ENCODE measurements at regions not wholly inside any gene's neighbourhood (a gene's known extent, or its start where the extent isn't known, plus 50 kb on each side); places are given as distances from the start of the nearest gene placed in this dataset.
A peak's percentile ranks its signal among the peaks of the same experiment; 100 is the strongest.
"Not testable (repeated sequence)": the region's sequence is repeated elsewhere in the genome, so short reads cannot be mapped to it uniquely, and the experiment has no call there.

DNA sequence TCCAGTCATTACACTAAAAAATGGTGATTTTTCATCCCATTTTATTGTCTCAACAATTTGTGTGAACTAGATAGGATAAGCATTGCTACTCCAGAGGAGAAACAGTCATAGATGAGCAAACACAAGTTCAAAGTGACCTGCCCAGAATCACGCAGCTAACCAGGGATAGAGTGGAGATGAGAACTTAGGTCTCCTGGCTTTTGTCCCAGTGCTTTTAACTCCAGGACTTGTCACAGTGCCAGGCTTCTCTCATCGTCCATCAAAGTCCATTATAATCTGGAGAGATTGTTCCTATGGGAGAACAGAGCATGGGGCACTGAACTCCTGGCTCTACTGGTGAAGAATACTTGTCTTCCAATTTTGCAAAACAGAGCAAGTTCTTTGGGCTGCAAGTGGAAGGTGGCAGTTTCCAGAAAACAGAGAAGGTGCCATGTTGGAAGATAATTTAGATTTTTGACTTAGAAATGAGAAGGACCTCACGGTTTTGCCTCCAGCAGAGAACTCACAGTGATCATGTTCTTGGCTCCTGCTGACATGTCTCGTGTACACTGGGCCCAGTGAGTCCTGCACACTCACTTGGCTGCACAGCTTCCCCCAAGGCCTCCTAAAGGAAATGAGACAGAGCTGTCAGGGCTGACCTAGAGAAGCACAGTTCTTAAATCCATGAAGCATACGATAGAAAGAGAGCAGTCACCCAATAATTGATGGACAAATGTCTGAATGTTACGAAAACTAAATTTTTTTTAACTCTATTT, 322.9 kb upstream of the NRP1 start:
- no peak for DNase-seq (ENCODE audit: low read depth)

- DNase-seq (ENCODE audit: low read depth) = no peak
Measured at GRCh38 chr10:33655921-33656320, 321.5 kb upstream of the NRP1 start.

DNA sequence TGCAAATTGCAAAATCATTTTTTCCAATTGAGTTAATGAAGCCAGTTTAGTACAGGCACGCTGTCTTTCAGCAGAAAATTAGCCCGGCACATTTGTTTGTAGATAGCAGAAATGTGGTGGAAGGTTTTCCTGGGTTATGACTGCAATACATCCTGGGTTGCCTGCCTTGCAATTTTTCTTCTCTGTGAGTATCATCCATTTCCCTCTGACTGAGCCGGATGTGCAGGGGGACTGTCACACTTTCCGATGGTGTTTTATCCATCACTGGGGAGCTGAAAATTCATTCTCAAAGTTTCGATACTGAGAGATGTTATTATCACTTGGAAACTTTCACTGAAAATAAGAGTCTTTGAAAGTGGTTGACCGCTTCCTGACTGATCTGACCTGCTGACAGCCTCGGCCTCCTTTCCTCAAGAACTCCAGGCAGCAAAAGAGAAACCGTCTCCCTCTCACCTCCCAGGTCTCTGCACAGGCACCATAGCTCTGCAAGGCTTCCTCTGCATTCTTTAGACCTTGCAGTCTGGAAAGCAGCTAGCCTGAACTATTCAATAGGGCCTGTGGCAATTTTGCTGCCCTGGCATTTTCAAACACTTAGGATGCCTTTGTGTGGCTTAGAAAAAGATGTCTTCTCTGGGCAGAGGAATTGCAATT, 320.8 kb upstream of the NRP1 start:
- DNase-seq (ENCODE audit: low read depth) = no peak

DNA sequence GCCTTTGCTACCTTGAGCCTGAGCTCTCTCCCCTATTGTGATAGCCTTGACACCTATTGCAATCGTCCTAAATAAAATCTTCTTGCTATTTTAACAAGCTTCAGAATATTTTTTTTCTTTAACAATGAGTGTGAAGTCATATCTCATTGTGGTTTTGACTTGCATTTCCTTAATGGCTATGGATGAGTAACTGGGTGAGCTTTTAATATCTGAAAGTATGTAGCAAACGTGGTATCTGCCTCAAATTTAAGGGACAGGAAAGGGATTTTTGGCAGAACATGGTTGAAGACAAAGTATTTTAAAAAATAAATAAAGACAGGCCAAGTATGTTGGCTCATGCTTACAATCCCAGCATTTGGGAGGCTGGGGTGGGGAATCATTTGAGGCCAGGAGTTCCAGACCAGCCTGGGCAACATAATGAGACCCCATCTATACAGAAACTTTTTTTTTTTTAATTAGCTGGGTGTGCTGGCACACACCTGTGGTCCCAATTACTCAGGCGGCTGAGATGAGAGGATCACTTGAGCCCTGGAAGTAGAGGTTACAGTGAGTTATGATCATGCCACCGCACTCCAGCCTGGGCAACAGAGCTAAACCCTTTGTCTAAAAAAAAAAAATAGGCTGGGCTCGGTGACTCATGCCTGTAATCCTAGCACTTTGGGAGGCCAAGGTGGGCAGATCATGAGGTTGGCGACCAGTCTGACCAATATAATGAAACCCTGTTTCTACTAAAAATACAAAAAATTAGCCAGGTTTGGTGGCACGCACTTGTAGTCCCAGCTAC, 319.3 kb upstream of the NRP1 start:
- DNase-seq (ENCODE audit: low read depth) = no peak

DNA sequence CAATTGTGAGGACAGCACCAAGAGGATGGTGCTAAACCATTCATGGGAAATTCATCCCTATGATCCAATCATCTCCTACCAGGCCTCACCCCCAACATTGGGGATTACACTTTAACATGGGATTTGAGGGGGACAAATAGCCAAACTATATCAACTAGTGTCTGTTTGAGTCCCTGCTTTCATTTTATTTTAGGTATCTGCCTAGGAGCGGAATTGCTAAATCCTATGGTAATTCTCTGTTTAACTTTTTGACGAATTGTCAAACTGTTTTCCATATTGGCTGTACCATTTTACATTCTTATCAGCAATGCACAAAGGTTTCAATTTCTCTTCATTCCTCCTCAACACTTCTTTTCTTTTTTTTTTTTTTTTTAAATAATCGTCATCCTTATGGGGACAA, 318.4 kb upstream of the NRP1 start:
- no peak for DNase-seq (ENCODE audit: low read depth)

DNA sequence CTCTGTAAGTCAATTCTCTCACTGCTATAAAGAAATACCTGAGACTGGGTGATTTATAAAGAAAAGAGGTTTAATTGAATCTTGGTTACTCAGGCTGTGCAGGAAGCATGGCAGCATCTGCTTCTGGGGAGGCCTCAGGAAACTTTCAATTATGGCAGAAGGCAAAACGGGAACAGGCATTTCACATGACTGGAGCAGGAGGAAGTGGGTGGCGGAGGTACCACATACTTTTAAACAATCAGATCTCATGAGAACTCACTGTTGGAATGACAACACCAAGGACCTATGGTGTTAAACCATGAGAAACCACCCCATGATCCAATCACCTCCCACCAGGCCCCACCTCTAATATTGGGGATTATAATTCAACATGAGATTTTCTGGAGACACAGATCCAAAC, 315.7 kb upstream of the NRP1 start:
- not testable (repeated sequence) for DNase-seq (ENCODE audit: low read depth)

GRCh38 chr10:33643042-33643441, 308.6 kb upstream of the NRP1 start:
- no peak for DNase-seq (ENCODE audit: low read depth)

- DNase-seq (ENCODE audit: low read depth) = no peak
Measured at GRCh38 chr10:33638891-33639290, 304.4 kb upstream of the NRP1 start.

GRCh38 chr10:33638374-33638773, 303.9 kb upstream of the NRP1 start:
- DNase-seq (ENCODE audit: low read depth) = no peak

DNA sequence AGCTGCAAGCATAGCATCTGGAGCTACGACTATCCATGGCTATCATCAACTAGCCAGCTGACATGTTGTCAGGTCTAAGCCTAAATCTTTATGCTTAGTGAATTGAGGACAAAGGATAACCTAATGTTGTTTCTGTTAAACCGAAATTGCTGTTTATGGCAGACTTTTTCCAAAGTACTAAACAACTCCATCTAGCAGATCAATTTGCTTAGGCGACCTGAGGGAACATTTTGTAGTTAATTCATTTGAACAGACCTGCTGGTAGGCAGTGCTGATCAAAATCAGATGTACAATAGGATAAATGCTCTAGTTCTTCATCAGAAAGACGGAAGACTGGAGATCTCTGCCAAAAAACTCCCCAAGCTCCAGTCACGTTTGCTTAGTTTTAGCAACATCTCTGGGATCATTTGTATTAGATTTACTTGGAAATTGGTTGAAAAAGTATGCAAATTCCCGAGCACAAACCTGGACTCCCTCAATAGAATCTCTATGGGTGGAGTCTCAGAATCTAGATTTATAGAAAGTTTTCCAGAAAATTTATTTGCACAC, 301.6 kb upstream of the NRP1 start:
- DNase-seq (ENCODE audit: low read depth) = no peak

- DNase-seq (ENCODE audit: low read depth) = no peak
Measured at GRCh38 chr10:33632432-33632831, 298.0 kb upstream of the NRP1 start.

- no peak for DNase-seq (ENCODE audit: low read depth)
Measured at GRCh38 chr10:33631991-33632390, 297.5 kb upstream of the NRP1 start.

DNA sequence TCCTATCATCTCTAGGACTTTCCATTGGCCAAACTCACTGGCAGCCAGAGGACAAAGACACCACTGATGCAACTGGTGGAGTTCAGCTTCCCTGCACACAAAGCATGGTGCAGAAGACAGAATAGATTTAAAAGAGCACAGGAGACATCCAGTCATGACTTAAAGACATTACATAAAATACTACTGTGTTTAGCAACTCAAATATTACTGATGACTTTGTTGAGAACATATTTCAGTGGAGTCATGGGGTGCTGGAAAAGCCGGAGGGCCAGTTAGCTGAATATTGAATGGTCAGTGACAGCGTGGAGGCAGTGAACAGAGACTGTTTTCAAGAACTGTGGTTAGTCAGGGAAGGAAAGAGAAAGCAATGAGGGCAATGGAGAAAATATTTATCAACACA, 296.3 kb upstream of the NRP1 start:
- DNase-seq (ENCODE audit: low read depth) = no peak

DNA sequence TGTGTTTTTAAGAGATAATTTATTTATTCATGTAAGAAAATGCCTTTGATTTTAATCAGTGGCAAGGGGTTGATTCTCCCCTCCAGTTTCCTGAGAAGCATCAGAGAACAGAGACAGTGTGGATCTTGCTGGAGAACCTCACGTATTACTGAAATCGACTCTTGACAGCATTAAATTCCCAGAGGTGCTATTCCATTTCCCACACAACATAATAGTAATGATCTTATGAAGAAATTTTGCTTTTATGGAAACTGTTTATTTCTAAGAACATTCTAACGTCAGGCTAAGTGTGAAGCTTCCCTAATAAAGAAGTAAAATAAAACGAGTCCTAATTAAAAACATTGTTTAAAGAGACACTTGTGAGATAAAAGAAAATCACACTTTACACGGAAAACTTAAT, 293.1 kb upstream of the NRP1 start:
- no peak for DNase-seq (ENCODE audit: low read depth)

- DNase-seq (ENCODE audit: low read depth) = no peak
Measured at GRCh38 chr10:33626798-33627466, 292.5 kb upstream of the NRP1 start.

DNA sequence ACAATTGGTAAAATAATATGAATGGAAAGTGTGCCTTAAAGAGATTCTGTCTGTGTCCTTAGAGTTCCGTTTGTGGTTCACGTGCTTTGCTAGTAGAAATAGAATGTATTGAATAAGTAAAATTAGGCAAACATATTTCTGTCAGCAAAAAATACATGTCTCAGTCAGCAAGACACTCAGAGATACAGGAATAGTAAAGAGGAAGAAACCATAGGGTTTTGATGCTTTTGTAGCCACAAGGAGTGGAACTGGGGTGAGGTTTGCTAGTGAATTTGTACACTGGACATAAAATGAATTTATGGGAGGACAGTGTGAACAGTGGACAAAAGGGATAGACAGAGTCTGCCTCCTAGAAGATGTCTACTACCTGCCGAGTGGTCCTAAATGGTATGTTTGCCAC, 289.2 kb upstream of the NRP1 start:
- no peak for DNase-seq (ENCODE audit: low read depth)

- no peak for DNase-seq (ENCODE audit: low read depth)
Measured at GRCh38 chr10:33621101-33621500, 286.6 kb upstream of the NRP1 start.

- no peak for DNase-seq (ENCODE audit: low read depth)
Measured at GRCh38 chr10:33618196-33618595, 283.7 kb upstream of the NRP1 start.

- DNase-seq (ENCODE audit: low read depth) = no peak
Measured at GRCh38 chr10:33617381-33618080, 283.1 kb upstream of the NRP1 start.

DNA sequence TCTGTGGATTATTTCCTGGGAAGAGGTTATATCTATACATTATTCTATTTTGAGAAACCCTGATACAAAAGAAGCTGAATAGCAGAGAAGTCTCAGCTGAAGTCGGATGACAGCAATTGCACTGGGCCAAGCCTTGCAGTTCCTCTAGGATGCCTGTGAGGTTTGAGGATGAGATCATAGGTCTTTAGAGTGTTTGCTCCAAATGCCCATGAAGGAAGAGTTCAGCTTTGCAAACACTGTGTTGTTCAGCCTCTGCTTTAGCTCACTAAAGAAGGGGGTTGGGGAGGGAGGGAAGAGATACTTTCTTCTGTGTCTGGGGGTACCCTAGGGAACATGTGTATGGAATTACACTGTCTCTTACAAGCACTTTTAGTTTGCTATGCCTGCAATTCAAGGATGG, 282.5 kb upstream of the NRP1 start:
- DNase-seq (ENCODE audit: low read depth) = no peak

GRCh38 chr10:33612551-33612950, 278.1 kb upstream of the NRP1 start:
- peak; percentile 41 for DNase-seq (ENCODE audit: low read depth)

- DNase-seq (ENCODE audit: low read depth) = no peak
Measured at GRCh38 chr10:33612116-33612515, 277.6 kb upstream of the NRP1 start.
